OCI-LY1 (cell line): ENCODE measurements at regions not wholly inside any gene's neighbourhood (a gene's known extent, or its start where the extent isn't known, plus 50 kb on each side); places are given as distances from the start of the nearest gene placed in this dataset.

Experiments
- H2AFZ ChIP-seq: fragments of 200-600 bp; sonication (generic), shearing (Covaris generic); 2 replicates; pipeline ENCODE4 v1.6.0; 2014; ENCODE audit warnings: antibody characterized with exemption, mild to moderate bottlenecking, low read length
- H3F3A ChIP-seq: fragments of 200-600 bp; sonication (generic), shearing (Covaris generic); 2 replicates; pipeline ENCODE4 v1.6.0; 2014; ENCODE audit warnings: mild to moderate bottlenecking, antibody characterized with exemption, low read length, moderate library complexity; ENCODE audit not compliant: insufficient read depth
- H3K27ac ChIP-seq: fragments of 200-600 bp; sonication (generic); 2 replicates; pipeline ENCODE4 v1.5.1; 2014; ENCODE audit warnings: low read length, mixed run types, mild to moderate bottlenecking, low read depth; ENCODE audit not compliant: poor library complexity, severe bottlenecking
- H3K27me3 ChIP-seq: fragments of 200-600 bp; sonication (generic); 2 replicates; pipeline ENCODE4 v1.6.0; 2014; ENCODE audit warnings: antibody characterized with exemption, mild to moderate bottlenecking, low read length, moderate library complexity; ENCODE audit not compliant: insufficient read depth
- H3K36me3 ChIP-seq: fragments of 200-600 bp; sonication (generic); 2 replicates; pipeline ENCODE4 v1.6.1; 2014; ENCODE audit warnings: mild to moderate bottlenecking, antibody characterized with exemption, low read length, moderate library complexity, mixed read lengths; ENCODE audit not compliant: insufficient read depth
- H3K4me1 ChIP-seq: fragments of 200-600 bp; sonication (generic); 2 replicates; pipeline ENCODE4 v1.5.1; 2014; ENCODE audit warnings: mild to moderate bottlenecking, low read length, moderate library complexity; ENCODE audit not compliant: insufficient read depth, severe bottlenecking
- H3K4me2 ChIP-seq: fragments of 200-600 bp; sonication (generic), shearing (Covaris generic); 2 replicates; pipeline ENCODE4 v1.6.1; 2014; ENCODE audit warnings: low read length
- H3K4me3 ChIP-seq: fragments of 200-600 bp; sonication (generic); 2 replicates; pipeline ENCODE4 v1.5.1; 2014; ENCODE audit warnings: low read length, low read depth, mild to moderate bottlenecking, mixed read lengths; ENCODE audit not compliant: poor library complexity, severe bottlenecking
- H3K79me2 ChIP-seq: fragments of 200-600 bp; shearing (Covaris generic); 2 replicates; pipeline ENCODE4 v1.6.1; 2016; ENCODE audit warnings: mixed run types, low read length, mixed read lengths; ENCODE audit not compliant: insufficient read depth
- H3K9ac ChIP-seq: fragments of 200-600 bp; sonication (generic), shearing (Covaris generic); 2 replicates; pipeline ENCODE4 v1.6.1; 2014; ENCODE audit warnings: mild to moderate bottlenecking, low read length, mixed read lengths
- H3K9me2 ChIP-seq: fragments of 200-600 bp; sonication (generic), shearing (Covaris generic); 2 replicates; pipeline ENCODE4 v1.6.1; 2014; ENCODE audit warnings: low read depth, mild to moderate bottlenecking, low read length, mixed read lengths
- H3K9me3 ChIP-seq: fragments of 200-600 bp; shearing (Covaris generic); 2 replicates; pipeline ENCODE4 v1.6.1; 2014; ENCODE audit warnings: low read length, mixed read lengths
- H4K20me1 ChIP-seq: fragments of 200-600 bp; sonication (generic), shearing (Covaris generic); 2 replicates; pipeline ENCODE4 v1.6.0; 2016; ENCODE audit warnings: mild to moderate bottlenecking, low read length; ENCODE audit not compliant: insufficient read depth
- EZH2 ChIP-seq: fragments of 200-600 bp; sonication (generic), shearing (Covaris generic); IDR thresholded peaks from 2 replicates; pipeline ENCODE4 v1.8.0; 2017; ENCODE audit warnings: borderline replicate concordance, mixed run types, mild to moderate bottlenecking, antibody characterized with exemption, low read length, moderate library complexity, mixed read lengths
- TF ChIP-seq, protein P1 (sequence below): fragments of 200-600 bp; sonication (generic), shearing (Covaris generic); IDR thresholded peaks from 2 replicates; pipeline ENCODE4 v1.5.1; 2017; ENCODE audit warnings: mild to moderate bottlenecking, antibody characterized with exemption, low read length, moderate library complexity, mixed read lengths

DNA sequence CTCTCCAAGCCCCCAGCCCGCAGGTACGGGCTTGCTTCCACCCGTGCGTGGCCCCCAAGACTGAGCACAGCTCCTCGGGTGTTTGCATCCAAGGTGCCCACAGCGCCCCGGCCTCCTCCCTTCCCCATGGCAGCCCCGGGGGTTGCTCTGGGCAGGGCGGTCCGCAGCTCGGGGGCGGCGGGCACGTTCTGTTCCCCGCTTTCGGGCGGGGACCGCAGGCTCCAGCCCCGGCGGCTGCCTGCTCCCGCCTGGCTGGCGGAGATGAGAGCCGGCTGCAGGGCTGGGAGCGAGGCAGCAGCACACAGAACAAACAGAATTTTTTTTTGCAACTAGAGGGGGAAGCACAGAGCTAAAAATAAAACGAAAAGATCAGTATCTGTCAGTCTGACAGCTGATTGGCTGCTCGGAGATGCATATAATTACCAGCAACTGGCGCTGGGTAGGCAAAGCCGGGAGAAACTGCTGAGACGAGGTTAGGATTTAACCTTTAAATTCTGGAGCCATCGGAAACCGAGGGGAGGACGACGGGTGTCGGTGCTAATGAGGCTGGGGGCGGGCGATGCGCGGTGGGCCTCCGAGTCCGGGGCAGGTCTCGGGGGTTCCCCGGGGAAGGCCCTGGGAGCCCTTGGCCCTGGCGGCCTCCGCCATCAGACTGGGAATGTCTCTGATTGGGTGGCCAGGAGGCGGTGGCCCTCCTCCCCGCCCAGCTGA lies 142.7 kb upstream of the IER5L start:
- H2AFZ ChIP-seq: no peak overlapping the region

GRCh38 chr9:129319938-129320481 lies 141.9 kb upstream of the IER5L start:
- no peaks in the 10 kb centered on the region for H3K36me3 ChIP-seq
- H3K79me2 ChIP-seq: no peaks in the 10 kb centered on the region
- peaks cover 8% of the 10 kb centered on the region for H3K4me1 ChIP-seq
- H3K27ac ChIP-seq: no peak overlapping the region
- H3K9me3 ChIP-seq: no peaks in the 10 kb centered on the region
- peaks cover 12% of the 10 kb centered on the region; the same call in 1 of the 2 replicates for H3K27me3 ChIP-seq
- H3K9me2 ChIP-seq: no peaks in the 10 kb centered on the region
- H4K20me1 ChIP-seq: no peaks in the 10 kb centered on the region
- peak overlapping the region; percentile 19; the same call in 1 of the 2 replicates for H3K4me2 ChIP-seq
- no peak overlapping the region; the same call in 1 of the 2 replicates for H3K9ac ChIP-seq
- TF ChIP-seq EZH2: no peak
- TF ChIP-seq, protein P1, sequence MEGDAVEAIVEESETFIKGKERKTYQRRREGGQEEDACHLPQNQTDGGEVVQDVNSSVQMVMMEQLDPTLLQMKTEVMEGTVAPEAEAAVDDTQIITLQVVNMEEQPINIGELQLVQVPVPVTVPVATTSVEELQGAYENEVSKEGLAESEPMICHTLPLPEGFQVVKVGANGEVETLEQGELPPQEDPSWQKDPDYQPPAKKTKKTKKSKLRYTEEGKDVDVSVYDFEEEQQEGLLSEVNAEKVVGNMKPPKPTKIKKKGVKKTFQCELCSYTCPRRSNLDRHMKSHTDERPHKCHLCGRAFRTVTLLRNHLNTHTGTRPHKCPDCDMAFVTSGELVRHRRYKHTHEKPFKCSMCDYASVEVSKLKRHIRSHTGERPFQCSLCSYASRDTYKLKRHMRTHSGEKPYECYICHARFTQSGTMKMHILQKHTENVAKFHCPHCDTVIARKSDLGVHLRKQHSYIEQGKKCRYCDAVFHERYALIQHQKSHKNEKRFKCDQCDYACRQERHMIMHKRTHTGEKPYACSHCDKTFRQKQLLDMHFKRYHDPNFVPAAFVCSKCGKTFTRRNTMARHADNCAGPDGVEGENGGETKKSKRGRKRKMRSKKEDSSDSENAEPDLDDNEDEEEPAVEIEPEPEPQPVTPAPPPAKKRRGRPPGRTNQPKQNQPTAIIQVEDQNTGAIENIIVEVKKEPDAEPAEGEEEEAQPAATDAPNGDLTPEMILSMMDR: no peak
- H3F3A ChIP-seq: no peaks in the 10 kb centered on the region
- no peak overlapping the region for H3K4me3 ChIP-seq
- no peak overlapping the region for H2AFZ ChIP-seq

More for the DNA sequence above, 142.7 kb upstream of the IER5L start:
- no peaks in the 10 kb centered on the region for H3K36me3 ChIP-seq
- no peaks in the 10 kb centered on the region for H3K9me2 ChIP-seq
- no peaks in the 10 kb centered on the region for H3K79me2 ChIP-seq
- H3F3A ChIP-seq: no peaks in the 10 kb centered on the region
- H3K9ac ChIP-seq: no peak overlapping the region; the same call in 1 of the 2 replicates
- no peak for TF ChIP-seq EZH2
- TF ChIP-seq, protein P1: no peak
- no peak overlapping the region for H3K27ac ChIP-seq
- H3K4me2 ChIP-seq: peak overlapping the region; percentile 19; the same call in 1 of the 2 replicates
- peaks cover 8% of the 10 kb centered on the region for H3K4me1 ChIP-seq
- H4K20me1 ChIP-seq: no peaks in the 10 kb centered on the region
- no peak overlapping the region for H3K4me3 ChIP-seq
- H3K9me3 ChIP-seq: no peaks in the 10 kb centered on the region
- peaks cover 12% of the 10 kb centered on the region; the same call in 1 of the 2 replicates for H3K27me3 ChIP-seq

DNA sequence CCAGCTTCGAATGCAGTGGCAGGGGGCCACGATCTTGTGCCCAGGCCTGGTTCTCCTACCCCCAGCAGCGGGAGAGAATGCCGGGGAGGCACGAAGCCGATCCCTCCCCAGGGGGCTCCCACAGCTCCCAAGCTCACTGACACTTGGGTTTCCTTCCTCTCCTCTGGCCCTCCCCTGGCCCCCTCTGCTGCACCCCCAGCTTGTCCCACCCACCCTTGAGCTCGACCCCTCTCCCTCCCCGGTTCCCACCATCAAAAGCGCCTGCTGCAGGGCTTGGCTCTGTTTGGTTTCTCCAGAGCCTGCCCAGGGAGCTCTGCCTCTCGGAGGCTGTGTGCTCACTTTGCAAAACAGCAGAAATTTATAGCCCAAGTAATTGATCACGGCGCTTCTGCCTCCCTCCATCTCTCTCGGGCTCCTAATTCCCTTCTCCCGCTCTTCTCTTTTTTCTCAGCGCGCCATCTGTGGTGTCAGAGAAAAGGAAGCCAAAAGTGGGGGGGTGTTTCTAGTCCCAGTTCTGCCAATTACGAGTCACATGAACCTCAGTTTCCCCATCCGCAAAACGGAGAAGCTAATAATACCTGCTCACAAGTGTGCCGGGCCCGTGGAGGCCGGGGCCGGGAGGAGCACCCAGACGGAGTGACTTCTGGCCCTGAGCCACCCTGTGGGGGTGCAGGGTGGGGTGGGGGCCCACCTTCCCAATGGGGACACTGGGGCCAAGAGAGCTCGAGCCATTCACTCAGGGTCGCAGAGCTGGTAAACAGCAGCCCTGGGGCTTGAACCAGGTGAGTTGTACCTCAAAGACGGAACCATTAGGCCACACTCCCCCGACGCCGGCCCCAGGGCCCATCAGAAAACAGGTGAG lies 141.2 kb upstream of the IER5L start:
- Histone ChIP-seq H3K36me3 (no peaks in the 10 kb centered on the region), H2AFZ (no peak overlapping the region), H3K9ac (no peak overlapping the region), H3K27me3 (peaks cover 12% of the 10 kb centered on the region; the same call in 1 of the 2 replicates), H3K4me1 (peaks cover 8% of the 10 kb centered on the region), H3K9me2 (no peaks in the 10 kb centered on the region), H3K79me2 (no peaks in the 10 kb centered on the region), H3K4me3 (no peak overlapping the region), H3K9me3 (no peaks in the 10 kb centered on the region), H3F3A (no peaks in the 10 kb centered on the region), H3K27ac (no peak overlapping the region), H3K4me2 (no peak overlapping the region), H4K20me1 (no peaks in the 10 kb centered on the region)
- no peak for TF ChIP-seq EZH2
- TF ChIP-seq, protein P1: no peak
